WTC11 (cell line): ENCODE measurements at regions not wholly inside any gene's neighbourhood (a gene's known extent, or its start where the extent isn't known, plus 50 kb on each side); places are given as distances from the start of the nearest gene placed in this dataset.
"Not testable (repeated sequence)": the region's sequence is repeated elsewhere in the genome, so short reads cannot be mapped to it uniquely, and the experiment has no call there.

ENCODE experiments used
- ATAC-seq: fragments of 200-7000 bp; cut with Tn5 transposase; 2 replicates; pipeline ENCODE4 v1.10.0; 2021; ENCODE audit warnings: mild to moderate bottlenecking, moderate library complexity
- CTCF ChIA-PET: fragments of 300-600 bp; sonication (Branson Sonifier 250); formaldehyde crosslinking; loops from one replicate; lab custom pipeline; 2021; ENCODE audit warnings: antibody characterized with exemption; lab: Charles Lee
- POLR2A ChIA-PET: fragments of 350-600 bp; sonication (Branson Sonifier 250); formaldehyde crosslinking; loops from one replicate; lab custom pipeline; 2021; ENCODE audit warnings: antibody characterized with exemption; lab: Charles Lee
- DNase-seq: peaks from one replicate; pipeline ENCODE4 v3.0.0; 2021; ENCODE audit warnings: low spot score
- H3K27ac Mint-ChIP-seq: 2 replicates; pipeline ENCODE4 v1.8.0; 2021; ENCODE audit warnings: mixed read lengths
- H3K27me3 Mint-ChIP-seq: 2 replicates; pipeline ENCODE4 v1.8.0; 2021; ENCODE audit warnings: low read depth, mild to moderate bottlenecking, moderate library complexity, mixed read lengths
- H3K36me3 Mint-ChIP-seq: 2 replicates; pipeline ENCODE4 v1.8.0; 2021; ENCODE audit warnings: mixed read lengths
- H3K4me1 Mint-ChIP-seq: 2 replicates; pipeline ENCODE4 v1.8.0; 2022; ENCODE audit warnings: mixed read lengths
- H3K4me3 Mint-ChIP-seq: 2 replicates; pipeline ENCODE4 v1.8.0; 2021; ENCODE audit warnings: mild to moderate bottlenecking, moderate library complexity, mixed read lengths
- H3K9me3 Mint-ChIP-seq: 2 replicates; pipeline ENCODE4 v1.8.0; 2021; ENCODE audit warnings: mixed read lengths
- ELF4 ChIP-seq: sonication (generic); formaldehyde crosslinking; IDR thresholded peaks from 2 replicates; pipeline ENCODE4 v1.8.1; 2022; ENCODE audit warnings: low read depth, mild to moderate bottlenecking, moderate library complexity, missing genetic modification reagents
- FOXP1 ChIP-seq: sonication (generic); formaldehyde crosslinking; IDR thresholded peaks from 2 replicates; pipeline ENCODE4 v1.8.0; 2022; ENCODE audit warnings: missing genetic modification reagents, mild to moderate bottlenecking, moderate library complexity, borderline replicate concordance
- MXD4 ChIP-seq: fragments of 250-450 bp; sonication (Bioruptor Pico); IDR thresholded peaks from 2 replicates; pipeline ENCODE4 v1.8.0; 2021; ENCODE audit warnings: mild to moderate bottlenecking, moderate library complexity, borderline replicate concordance
- NR1H2 ChIP-seq: sonication (generic); formaldehyde crosslinking; IDR thresholded peaks from 2 replicates; pipeline ENCODE4 v1.9.0; 2021; ENCODE audit warnings: mild to moderate bottlenecking, moderate library complexity, missing genetic modification reagents
- SOX15 ChIP-seq: fragments of 250-450 bp; sonication (Bioruptor Pico); IDR thresholded peaks from 2 replicates; pipeline ENCODE4 v1.9.0; 2021; ENCODE audit warnings: mild to moderate bottlenecking
- ZNF425 ChIP-seq: fragments of 250-450 bp; sonication (Bioruptor Pico); conservative IDR thresholded peaks from 2 replicates; pipeline ENCODE4 v1.9.0; 2021; ENCODE audit warnings: mild to moderate bottlenecking
- TF ChIP-seq, protein P1 (sequence below): sonication (generic); formaldehyde crosslinking; IDR thresholded peaks from 2 replicates; pipeline ENCODE4 v1.8.1; 2023; ENCODE audit warnings: mild to moderate bottlenecking, missing genetic modification reagents
- TF ChIP-seq, protein P2 (sequence below): sonication (generic); formaldehyde crosslinking; IDR thresholded peaks from 2 replicates; pipeline ENCODE4 v1.8.1; 2022; ENCODE audit warnings: missing genetic modification reagents, borderline replicate concordance

GRCh38 chr16:32116080-32116479, 137.0 kb upstream of the TP53TG3D start:
- no peak for TF ChIP-seq ELF4 (CRISPR knock-in tag)
- TF ChIP-seq ZNF425 (CRISPR knock-in tag), result no peak
- TF ChIP-seq, protein P1, sequence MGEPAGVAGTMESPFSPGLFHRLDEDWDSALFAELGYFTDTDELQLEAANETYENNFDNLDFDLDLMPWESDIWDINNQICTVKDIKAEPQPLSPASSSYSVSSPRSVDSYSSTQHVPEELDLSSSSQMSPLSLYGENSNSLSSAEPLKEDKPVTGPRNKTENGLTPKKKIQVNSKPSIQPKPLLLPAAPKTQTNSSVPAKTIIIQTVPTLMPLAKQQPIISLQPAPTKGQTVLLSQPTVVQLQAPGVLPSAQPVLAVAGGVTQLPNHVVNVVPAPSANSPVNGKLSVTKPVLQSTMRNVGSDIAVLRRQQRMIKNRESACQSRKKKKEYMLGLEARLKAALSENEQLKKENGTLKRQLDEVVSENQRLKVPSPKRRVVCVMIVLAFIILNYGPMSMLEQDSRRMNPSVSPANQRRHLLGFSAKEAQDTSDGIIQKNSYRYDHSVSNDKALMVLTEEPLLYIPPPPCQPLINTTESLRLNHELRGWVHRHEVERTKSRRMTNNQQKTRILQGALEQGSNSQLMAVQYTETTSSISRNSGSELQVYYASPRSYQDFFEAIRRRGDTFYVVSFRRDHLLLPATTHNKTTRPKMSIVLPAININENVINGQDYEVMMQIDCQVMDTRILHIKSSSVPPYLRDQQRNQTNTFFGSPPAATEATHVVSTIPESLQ, result no peak
- TF ChIP-seq, protein P2, sequence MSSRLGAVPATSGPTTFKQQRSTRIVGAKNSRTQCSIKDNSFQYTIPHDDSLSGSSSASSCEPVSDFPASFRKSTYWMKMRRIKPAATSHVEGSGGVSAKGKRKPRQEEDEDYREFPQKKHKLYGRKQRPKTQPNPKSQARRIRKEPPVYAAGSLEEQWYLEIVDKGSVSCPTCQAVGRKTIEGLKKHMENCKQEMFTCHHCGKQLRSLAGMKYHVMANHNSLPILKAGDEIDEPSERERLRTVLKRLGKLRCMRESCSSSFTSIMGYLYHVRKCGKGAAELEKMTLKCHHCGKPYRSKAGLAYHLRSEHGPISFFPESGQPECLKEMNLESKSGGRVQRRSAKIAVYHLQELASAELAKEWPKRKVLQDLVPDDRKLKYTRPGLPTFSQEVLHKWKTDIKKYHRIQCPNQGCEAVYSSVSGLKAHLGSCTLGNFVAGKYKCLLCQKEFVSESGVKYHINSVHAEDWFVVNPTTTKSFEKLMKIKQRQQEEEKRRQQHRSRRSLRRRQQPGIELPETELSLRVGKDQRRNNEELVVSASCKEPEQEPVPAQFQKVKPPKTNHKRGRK (CRISPR knock-in tag), result no peak
- no peak for TF ChIP-seq FOXP1 (CRISPR knock-in tag)
- no peak for TF ChIP-seq SOX15 (CRISPR knock-in tag)
- TF ChIP-seq NR1H2, result no peak
- TF ChIP-seq MXD4 (CRISPR knock-in tag), result no peak
- POLR2A ChIA-PET, result no interaction called here
- H3K4me1 Mint-ChIP-seq, result no peaks in the 10 kb centered on the region
- H3K4me3 Mint-ChIP-seq, result no peak overlapping the region
- DNase-seq (no peak), ATAC-seq (no peak)
- H3K27ac Mint-ChIP-seq, result no peak overlapping the region
- H3K27me3 Mint-ChIP-seq, result no peaks in the 10 kb centered on the region
- peaks cover 5% of the 10 kb centered on the region; the same call in 1 of the 2 replicates for H3K36me3 Mint-ChIP-seq
- peaks cover 7% of the 10 kb centered on the region; the same call in 1 of the 2 replicates for H3K9me3 Mint-ChIP-seq
- CTCF ChIA-PET, result no interaction called here

GRCh38 chr16:32116533-32116932, 136.6 kb upstream of the TP53TG3D start:
- ATAC-seq, POLR2A ChIA-PET, H3K27ac Mint-ChIP-seq, H3K4me3 Mint-ChIP-seq, CTCF ChIA-PET, H3K36me3 Mint-ChIP-seq, H3K9me3 Mint-ChIP-seq, H3K4me1 Mint-ChIP-seq, H3K27me3 Mint-ChIP-seq, DNase-seq: not testable (repeated sequence)

DNA sequence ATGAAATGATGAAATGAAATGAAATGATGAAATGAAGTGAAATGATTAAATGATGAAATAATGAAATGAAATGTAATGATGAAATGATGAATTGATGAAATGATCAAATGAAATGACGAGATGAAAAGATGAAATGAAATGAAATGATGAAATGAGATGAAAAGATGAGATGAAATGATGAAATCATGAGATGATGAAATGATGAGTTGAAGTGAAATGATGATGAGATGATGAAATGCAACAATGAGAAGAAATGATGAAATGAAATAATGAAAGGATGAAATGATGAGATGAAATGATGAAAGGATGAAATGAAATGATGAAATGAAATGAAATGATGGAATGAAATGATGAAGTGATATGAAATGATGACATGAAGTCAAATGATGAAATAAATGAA, 132.7 kb upstream of the TP53TG3D start:
- peaks cover 11% of the 10 kb centered on the region for H3K9me3 Mint-ChIP-seq
- H3K27ac Mint-ChIP-seq, CTCF ChIA-PET, POLR2A ChIA-PET, DNase-seq, ATAC-seq, H3K27me3 Mint-ChIP-seq, H3K4me3 Mint-ChIP-seq, H3K4me1 Mint-ChIP-seq, H3K36me3 Mint-ChIP-seq: not testable (repeated sequence)

GRCh38 chr16:32120779-32121178, 132.3 kb upstream of the TP53TG3D start:
- POLR2A ChIA-PET, result not testable (repeated sequence)

GRCh38 chr16:32121273-32121900, 131.7 kb upstream of the TP53TG3D start:
- ATAC-seq, POLR2A ChIA-PET, CTCF ChIA-PET, H3K27me3 Mint-ChIP-seq, H3K4me1 Mint-ChIP-seq, H3K4me3 Mint-ChIP-seq, DNase-seq, H3K27ac Mint-ChIP-seq: not testable (repeated sequence)
- Mint-ChIP-seq H3K9me3 (peaks cover 14% of the 10 kb centered on the region), H3K36me3 (peaks cover 11% of the 10 kb centered on the region)

More at GRCh38 chr16:32120779-32121178, 132.3 kb upstream of the TP53TG3D start:
- peaks cover 12% of the 10 kb centered on the region for H3K9me3 Mint-ChIP-seq
- CTCF ChIA-PET, H3K27ac Mint-ChIP-seq, ATAC-seq, H3K4me3 Mint-ChIP-seq, H3K36me3 Mint-ChIP-seq, DNase-seq, H3K4me1 Mint-ChIP-seq, H3K27me3 Mint-ChIP-seq: not testable (repeated sequence)

- CTCF ChIA-PET, H3K27me3 Mint-ChIP-seq, ATAC-seq, DNase-seq, H3K36me3 Mint-ChIP-seq, H3K9me3 Mint-ChIP-seq, H3K4me1 Mint-ChIP-seq, POLR2A ChIA-PET, H3K27ac Mint-ChIP-seq, H3K4me3 Mint-ChIP-seq: not testable (repeated sequence)
Measured at GRCh38 chr16:32152434-32152833, 100.7 kb upstream of the TP53TG3D start.

DNA sequence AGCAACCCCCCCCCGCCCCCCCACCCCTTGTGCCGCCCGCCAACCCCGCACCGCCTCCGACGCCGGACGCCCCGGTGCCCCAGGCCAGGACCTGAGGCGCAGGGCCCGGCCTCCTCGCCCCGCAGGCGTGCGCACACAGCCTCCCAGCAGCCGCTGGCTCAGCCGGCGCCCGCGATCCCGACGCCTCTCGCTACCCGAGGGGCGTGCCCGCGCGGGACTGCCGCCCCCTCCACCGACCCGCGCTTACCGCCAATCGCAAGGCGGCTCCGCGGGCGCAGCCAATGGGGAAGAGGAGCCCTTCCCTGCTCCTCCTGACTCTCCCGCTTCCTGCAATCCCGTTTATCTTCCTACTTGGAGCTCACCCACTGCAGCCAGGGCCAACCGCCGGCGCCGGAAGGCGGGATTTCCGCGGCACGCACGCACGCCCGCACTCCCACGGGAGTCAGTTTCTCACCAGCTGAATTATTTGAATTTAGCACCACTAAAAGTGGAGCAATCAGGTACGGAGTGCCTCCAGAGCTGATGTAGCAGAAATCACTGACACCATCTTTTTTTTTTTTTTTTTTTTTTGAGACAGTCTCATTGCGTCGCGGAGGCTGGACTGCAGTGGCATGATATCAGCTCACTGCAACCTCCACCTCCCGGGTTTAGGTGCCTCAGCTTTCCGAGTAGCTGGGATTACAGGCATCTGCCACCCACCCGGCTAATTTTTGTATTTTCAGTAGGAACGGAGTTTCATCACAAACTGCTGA, 65.0 kb upstream of the TP53TG3D start:
- H3K27me3 Mint-ChIP-seq, POLR2A ChIA-PET, H3K4me3 Mint-ChIP-seq, H3K9me3 Mint-ChIP-seq, ATAC-seq, H3K27ac Mint-ChIP-seq, CTCF ChIA-PET, DNase-seq, H3K36me3 Mint-ChIP-seq, H3K4me1 Mint-ChIP-seq: not testable (repeated sequence)

- DNase-seq, ATAC-seq, H3K36me3 Mint-ChIP-seq, H3K27ac Mint-ChIP-seq, H3K4me3 Mint-ChIP-seq, CTCF ChIA-PET, H3K4me1 Mint-ChIP-seq, H3K27me3 Mint-ChIP-seq, POLR2A ChIA-PET, H3K9me3 Mint-ChIP-seq: not testable (repeated sequence)
Measured at GRCh38 chr16:32202585-32202984, 50.5 kb upstream of the TP53TG3D start.
